RWPE1 (cell line): ENCODE measurements at regions not wholly inside any gene's neighbourhood (a gene's known extent, or its start where the extent isn't known, plus 50 kb on each side); places are given as distances from the start of the nearest gene placed in this dataset.

Source experiments
- CTCF ChIA-PET: fragments of 350-600 bp; sonication (Branson Sonifier 250); formaldehyde crosslinking; extraction: SDS; loops from one replicate; lab custom pipeline; 2021; lab: Yijun Ruan, JAX
- POLR2A ChIA-PET: fragments of 400-600 bp; formaldehyde crosslinking; extraction: SDS; loops from one replicate; lab custom pipeline; 2020; ENCODE audit warnings: antibody characterized with exemption; ENCODE audit not compliant: low non-redundant PET; lab: Yijun Ruan, JAX
- DNase-seq: peaks from one replicate; pipeline ENCODE4 v3.0.0; 2012; ENCODE audit warnings: low spot score
- H3K27ac ChIP-seq: fragments of 450-650 bp; 2 replicates; pipeline ENCODE4 v1.5.1; 2017
- CTCF ChIP-seq: fragments of 450-650 bp; conservative IDR thresholded peaks from 2 replicates; pipeline ENCODE4 v1.5.1; 2017; ENCODE audit warnings: low read depth, mild to moderate bottlenecking

- no peak for TF ChIP-seq CTCF
- no peak overlapping the region for H3K27ac ChIP-seq
- no peak for DNase-seq
- ChIA-PET POLR2A (no interaction called here), CTCF (interaction anchor here (0.7 kb wide), 1 partner anchor 964 kb away, joined by 5 read pairs; no protein-coding TSS in a partner anchor)
These were observed 940.5 kb upstream of the DDX18 start for GRCh38 chr2:116874021-116874420.

GRCh38 chr2:116877274-116877673 is 937.2 kb upstream of the DDX18 start:
- CTCF ChIA-PET, result no interaction called here
- TF ChIP-seq CTCF, result no peak
- POLR2A ChIA-PET, result no interaction called here
- no peak for DNase-seq
- no peak overlapping the region for H3K27ac ChIP-seq

GRCh38 chr2:116877944-116878343 is 936.5 kb upstream of the DDX18 start:
- DNase-seq, result no peak
- no peak for TF ChIP-seq CTCF
- CTCF ChIA-PET, result no interaction called here
- POLR2A ChIA-PET, result no interaction called here
- no peak overlapping the region for H3K27ac ChIP-seq

- no peak overlapping the region for H3K27ac ChIP-seq
- ChIA-PET CTCF (no interaction called here), POLR2A (no interaction called here)
- no peak for TF ChIP-seq CTCF
- no peak for DNase-seq
These were observed 934.8 kb upstream of the DDX18 start for GRCh38 chr2:116879650-116880160.

- POLR2A ChIA-PET, result no interaction called here
- CTCF ChIA-PET, result interaction anchor here (0.6 kb wide), 1 partner anchor 49 kb away, joined by 3 read pairs; no protein-coding TSS in a partner anchor
These were observed 923.3 kb upstream of the DDX18 start for GRCh38 chr2:116891191-116891590.

GRCh38 chr2:116911540-116911939 is 903.0 kb upstream of the DDX18 start:
- no peak for DNase-seq
- ChIA-PET POLR2A (no interaction called here), CTCF (no interaction called here)
- TF ChIP-seq CTCF, result no peak
- H3K27ac ChIP-seq, result no peak overlapping the region

More at GRCh38 chr2:116891191-116891590, 923.3 kb upstream of the DDX18 start:
- H3K27ac ChIP-seq, result no peak overlapping the region
- DNase-seq, result no peak
- TF ChIP-seq CTCF, result no peak
